ENCODE measurements at regions not wholly inside any gene's neighbourhood (a gene's known extent, or its start where the extent isn't known, plus 50 kb on each side); places are given as distances from the start of the nearest gene placed in this dataset.
A peak's percentile ranks its signal among the peaks of the same experiment; 100 is the strongest.

DNA sequence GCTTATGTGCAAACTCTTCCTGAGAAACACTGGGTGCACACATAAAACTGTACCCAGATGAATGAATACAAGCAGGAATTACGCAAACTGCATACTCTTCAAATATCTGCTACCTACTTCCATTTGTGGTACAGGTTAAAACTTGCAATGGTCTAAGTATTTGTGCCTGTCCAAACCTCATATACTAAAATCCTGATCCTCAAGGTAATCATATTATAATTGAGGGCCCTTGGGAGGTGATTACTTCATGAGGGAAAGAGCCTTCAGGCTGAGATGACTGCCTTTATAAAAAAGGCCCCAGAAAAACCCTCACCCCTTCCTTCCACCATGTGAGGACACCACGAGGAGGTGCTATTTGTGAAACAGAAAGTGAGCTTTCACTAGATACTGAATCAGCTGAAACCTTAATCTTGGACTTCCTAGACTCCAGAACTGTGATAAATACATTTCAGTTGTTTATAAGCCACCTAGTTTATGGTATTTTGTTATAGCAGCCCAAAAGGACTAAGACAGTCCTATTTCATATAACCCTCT is 1977.2 kb downstream of the PCDH7 start:
- no peaks in the 10 kb centered on the region for H3K79me1 ChIP-seq (ENCODE audit: low read depth, low read length)
- H3K4me3 ChIP-seq (ENCODE audit: extremely low read depth in 1 of 4, insufficient read depth in 2 of 4, low read depth in 3 of 4, low read length in 4 of 4) = no peak overlapping the region
- no peak overlapping the region for H2AK5ac ChIP-seq (ENCODE audit: low read depth, low read length)
- no peaks in the 10 kb centered on the region for H4K20me1 ChIP-seq (replicated peaks in 1 of 2; ENCODE audit: control insufficient read depth in 1 of 2, insufficient read depth in 2 of 2, low read length in 2 of 2)
- WGBS, 2 experiments (ENCODE audit: extremely low coverage in 1 of 2, insufficient coverage in 1 of 2, insufficient read length in 1 of 2, insufficient replicate concordance in 2 of 2, low coverage in 1 of 2, low lambda C conversion rate in 2 of 2, missing lambda C conversion rate in 1 of 2) = 93% methylated on average over 2 of the region's 2 CpGs; no CpG with 5 or more reads in 1 of the 2 experiments
- no peak overlapping the region for H3K14ac ChIP-seq (ENCODE audit: insufficient read length)
- H2AFZ ChIP-seq (ENCODE audit: low read length) = peak overlapping the region; percentile 62; the same call in 1 of the 2 replicates
- no peak overlapping the region for H3K4ac ChIP-seq (replicated peaks; ENCODE audit: insufficient read length, low read depth, low read length)
- H3K36me3 ChIP-seq (ENCODE audit: control insufficient read depth in 2 of 4, insufficient read depth in 4 of 4, low read length in 3 of 4) = no peaks in the 10 kb centered on the region
- FAIRE-seq (no peak), DNase-seq (ENCODE audit: low read depth in 1 of 2, low spot score in 2 of 2) (no peak)
- no peak overlapping the region for H3K23ac ChIP-seq (ENCODE audit: insufficient read length)
- no peak overlapping the region for H3K27ac ChIP-seq (ENCODE audit: low read depth, low read length)
- no peak overlapping the region for H4K5ac ChIP-seq (ENCODE audit: insufficient read length, low read depth, low read length)
- H3K4me2 ChIP-seq (ENCODE audit: insufficient read depth in 1 of 2, low read depth in 2 of 2, low read length in 2 of 2) = no peak overlapping the region
- H2BK15ac ChIP-seq (ENCODE audit: low read length) = no peak overlapping the region
- CTCF ChIA-PET (ENCODE audit: partially characterized antibody) = interaction anchor here (0.6 kb wide), 1 partner anchor 934 kb away, joined by 4 read pairs; no protein-coding TSS in a partner anchor
- H3K9ac ChIP-seq (replicated peaks in 1 of 4; ENCODE audit: extremely low read depth in 1 of 4, low read depth in 3 of 4, low read length in 3 of 4) = no peak overlapping the region
- no peak overlapping the region for H2BK12ac ChIP-seq (ENCODE audit: low read depth, low read length)
- no peaks in the 10 kb centered on the region for H3K9me3 ChIP-seq (ENCODE audit: insufficient read depth in 2 of 2, low read depth in 1 of 2, low read length in 1 of 2)
- H3K27me3 ChIP-seq (replicated peaks in 1 of 4; ENCODE audit: control insufficient read depth in 3 of 4, extremely low read depth in 1 of 4, insufficient read depth in 3 of 4, low read length in 3 of 4) = no peaks in the 10 kb centered on the region
- H2BK5ac ChIP-seq (ENCODE audit: low read depth, low read length) = no peak overlapping the region
- H3K56ac ChIP-seq (replicated peaks; ENCODE audit: insufficient read length, low read depth, low read length) = no peak overlapping the region
- H3K18ac ChIP-seq (ENCODE audit: extremely low read depth, low read length) = no peak overlapping the region
- peaks cover 1% of the 10 kb centered on the region; the same call in 1 of the 2 replicates for H3K23me2 ChIP-seq (ENCODE audit: low read depth, low read length)
- no peak overlapping the region for H4K91ac ChIP-seq (replicated peaks; ENCODE audit: insufficient read length, low read length)
- H3K79me2 ChIP-seq (ENCODE audit: control insufficient read depth in 1 of 2, insufficient read depth in 2 of 2, low read length in 2 of 2) = no peaks in the 10 kb centered on the region
- no peak overlapping the region for H4K8ac ChIP-seq (ENCODE audit: extremely low read depth, insufficient read depth, low read length)
- TF ChIP-seq EGR1 (IDR thresholded peaks at IDR 0.05; ENCODE audit: borderline replicate concordance, low read depth, low read length) (no peak), KDM5A (IDR thresholded peaks at IDR 0.05; ENCODE audit: low read length) (no peak), HDAC2 (IDR thresholded peaks at IDR 0.05; ENCODE audit: borderline replicate concordance in 1 of 2, low read depth in 2 of 2, low read length in 2 of 2) (no peak), CHD2 (IDR thresholded peaks at IDR 0.05; ENCODE audit: low read length) (no peak), MAFK (IDR thresholded peaks at IDR 0.05; ENCODE audit: low read depth, low read length) (no peak), JUN (IDR thresholded peaks at IDR 0.05; ENCODE audit: low read depth, low read length) (no peak), SIN3A (conservative IDR thresholded peaks at IDR 0.05 in 1 of 2, IDR thresholded peaks at IDR 0.05 in 1 of 2; ENCODE audit: low read depth in 1 of 2, low read length in 2 of 2) (no peak)
- TF ChIP-seq, protein P1, sequence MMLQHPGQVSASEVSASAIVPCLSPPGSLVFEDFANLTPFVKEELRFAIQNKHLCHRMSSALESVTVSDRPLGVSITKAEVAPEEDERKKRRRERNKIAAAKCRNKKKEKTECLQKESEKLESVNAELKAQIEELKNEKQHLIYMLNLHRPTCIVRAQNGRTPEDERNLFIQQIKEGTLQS (IDR thresholded peaks at IDR 0.05; ENCODE audit: insufficient read depth, low read depth, low read length) = no peak
- TF ChIP-seq, protein P2, sequence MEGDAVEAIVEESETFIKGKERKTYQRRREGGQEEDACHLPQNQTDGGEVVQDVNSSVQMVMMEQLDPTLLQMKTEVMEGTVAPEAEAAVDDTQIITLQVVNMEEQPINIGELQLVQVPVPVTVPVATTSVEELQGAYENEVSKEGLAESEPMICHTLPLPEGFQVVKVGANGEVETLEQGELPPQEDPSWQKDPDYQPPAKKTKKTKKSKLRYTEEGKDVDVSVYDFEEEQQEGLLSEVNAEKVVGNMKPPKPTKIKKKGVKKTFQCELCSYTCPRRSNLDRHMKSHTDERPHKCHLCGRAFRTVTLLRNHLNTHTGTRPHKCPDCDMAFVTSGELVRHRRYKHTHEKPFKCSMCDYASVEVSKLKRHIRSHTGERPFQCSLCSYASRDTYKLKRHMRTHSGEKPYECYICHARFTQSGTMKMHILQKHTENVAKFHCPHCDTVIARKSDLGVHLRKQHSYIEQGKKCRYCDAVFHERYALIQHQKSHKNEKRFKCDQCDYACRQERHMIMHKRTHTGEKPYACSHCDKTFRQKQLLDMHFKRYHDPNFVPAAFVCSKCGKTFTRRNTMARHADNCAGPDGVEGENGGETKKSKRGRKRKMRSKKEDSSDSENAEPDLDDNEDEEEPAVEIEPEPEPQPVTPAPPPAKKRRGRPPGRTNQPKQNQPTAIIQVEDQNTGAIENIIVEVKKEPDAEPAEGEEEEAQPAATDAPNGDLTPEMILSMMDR (IDR thresholded peaks at IDR 0.05; ENCODE audit: control extremely low read depth in 1 of 3, insufficient read depth in 1 of 3, low read depth in 1 of 3, low read length in 3 of 3) = no peak
- POLR2A ChIA-PET (ENCODE audit: partially characterized antibody) = no interaction called here
- no peak overlapping the region for H2BK120ac ChIP-seq (replicated peaks; ENCODE audit: low read depth, low read length)
- no peak overlapping the region for H2BK20ac ChIP-seq (ENCODE audit: low read length)
- no peaks in the 10 kb centered on the region for H3K4me1 ChIP-seq (replicated peaks in 1 of 4; ENCODE audit: control insufficient read depth in 3 of 4, insufficient read depth in 4 of 4, low read length in 3 of 4)
